HepG2 (cell line): ENCODE measurements at regions not wholly inside any gene's neighbourhood (a gene's known extent, or its start where the extent isn't known, plus 50 kb on each side); places are given as distances from the start of the nearest gene placed in this dataset.

ENCODE experiments used
- ATAC-seq: fragments of 200-7000 bp; cut with Tn5 transposase; 3 replicates; pipeline ENCODE4 v1.9.1; 2020; ENCODE audit warnings: mild to moderate bottlenecking, moderate library complexity
- BruUV-seq: library from RNA; stranded (reverse); fragments of 400-500 nt; replicated peaks from 2 replicates; lab custom pipeline; 2021; lab: Mats Ljungman, UMichigan
- CTCF ChIA-PET: fragments of 300-600 bp; formaldehyde crosslinking; extraction: SDS; loops from one replicate; lab custom pipeline; 2021; ENCODE audit warnings: low total read pairs, inconsistent platforms, low intra/inter-chr PET ratio; lab: Yijun Ruan, JAX
- POLR2A ChIA-PET: fragments of 350-600 bp; sonication (Branson Sonifier 250); formaldehyde crosslinking; loops from one replicate; lab custom pipeline; 2020; ENCODE audit warnings: antibody characterized with exemption, inconsistent platforms; lab: Yijun Ruan, JAX
- DNase-seq: peaks from one replicate; pipeline ENCODE4 v3.0.0-alpha.2; 2015; ENCODE audit warnings: low spot score
- FAIRE-seq: peaks from 3 replicates; lab custom pipeline; 2011; peaks lifted over from hg19 to GRCh38; lab: Jason Lieb, UNC
- H2AFZ ChIP-seq: one replicate; pipeline ENCODE4 v1.6.1; 2011; ENCODE audit warnings: low read length, inconsistent platforms
- H3K27ac ChIP-seq: fragments of 300-600 bp; 3 replicates; pipeline ENCODE4 v1.8.0; 2011; ENCODE audit warnings: mixed run types, mild to moderate bottlenecking, mixed read lengths, low read length, inconsistent platforms; ENCODE audit not compliant: insufficient read depth; ENCODE audit errors: extremely low read length
- H3K27me3 ChIP-seq, 2 experiments: fragments of 200-600 bp in 1 of 2; 2 replicates in 1 of 2; 3 replicates in 1 of 2; pipeline versions ENCODE4 v1.6.0 to v1.8.0; 2011; ENCODE audit warnings: low read length in 2 of 2, mild to moderate bottlenecking in 2 of 2, moderate library complexity in 2 of 2, inconsistent platforms in 1 of 2; ENCODE audit not compliant: insufficient read depth in 2 of 2, control insufficient read depth in 1 of 2
- H3K36me3 ChIP-seq, 2 experiments: fragments of 200-600 bp in 1 of 2; replicated peaks in 1 of 2; 2 replicates in 1 of 2; 3 replicates in 1 of 2; pipeline versions ENCODE4 v1.5.1 to v1.8.0; 2011; ENCODE audit warnings: low read length in 2 of 2, inconsistent platforms in 1 of 2; ENCODE audit not compliant: insufficient read depth in 2 of 2, control insufficient read depth in 1 of 2
- H3K4me1 ChIP-seq: 2 replicates; pipeline ENCODE4 v1.5.1; 2012; ENCODE audit warnings: low read length, inconsistent platforms; ENCODE audit not compliant: insufficient read depth
- H3K4me2 ChIP-seq: 2 replicates; pipeline ENCODE4 v1.6.0; 2011; ENCODE audit warnings: low read depth, low read length, inconsistent platforms
- H3K4me3 ChIP-seq, 3 experiments: fragments of 200-600 bp in 1 of 3; sonication (generic), shearing (Covaris generic) in 1 of 3; replicated peaks in 1 of 3; 2 replicates each; pipeline ENCODE4 v1.5.1; 2011 to 2016; ENCODE audit warnings: low read length in 3 of 3, inconsistent platforms in 2 of 3, low read depth in 2 of 3, mild to moderate bottlenecking in 2 of 3, control low read depth in 1 of 3, mixed read lengths in 1 of 3; ENCODE audit not compliant: insufficient read depth in 1 of 3
- H3K79me2 ChIP-seq: one replicate; pipeline ENCODE4 v1.6.1; 2011; ENCODE audit warnings: low read length, inconsistent platforms; ENCODE audit not compliant: insufficient read depth
- H3K9ac ChIP-seq: 2 replicates; pipeline ENCODE4 v1.6.0; 2011; ENCODE audit warnings: mild to moderate bottlenecking, low read depth, low read length, inconsistent platforms; ENCODE audit not compliant: insufficient read depth
- H3K9me3 ChIP-seq: 2 replicates; pipeline ENCODE4 v1.5.1; 2012; ENCODE audit warnings: mild to moderate bottlenecking, low read length
- H4K20me1 ChIP-seq: 2 replicates; pipeline ENCODE4 v1.6.0; 2011; ENCODE audit warnings: inconsistent platforms, mild to moderate bottlenecking, low read length, moderate library complexity; ENCODE audit not compliant: insufficient read depth
- KLF16 ChIP-seq, 2 experiments: sonication (generic) in 1 of 2; formaldehyde crosslinking in 1 of 2; IDR thresholded peaks; 2 replicates each; pipeline versions ENCODE4 v1.6.1 to v1.8.0; 2016 to 2023; ENCODE audit warnings: missing genetic modification reagents in 2 of 2, missing compliant biosample characterization in 1 of 2
- MAZ ChIP-seq, 2 experiments: sonication (generic) in 1 of 2; formaldehyde crosslinking in 1 of 2; IDR thresholded peaks; 2 replicates each; pipeline versions ENCODE4 v1.5.0 to v1.6.1; 2012 to 2020; ENCODE audit warnings: low read depth in 2 of 2, mild to moderate bottlenecking in 2 of 2, borderline replicate concordance in 1 of 2, improper control_type of control experiment in 1 of 2, low read length in 1 of 2, missing genetic modification reagents in 1 of 2, moderate library complexity in 1 of 2
- ZKSCAN1 ChIP-seq: fragments of 150-350 bp; IDR thresholded peaks from 2 replicates; pipeline ENCODE4 v1.6.1; 2014; ENCODE audit warnings: low read length
- ZNF224 ChIP-seq: sonication (generic); formaldehyde crosslinking; IDR thresholded peaks from 2 replicates; pipeline ENCODE4 v1.5.0; 2020; ENCODE audit warnings: mild to moderate bottlenecking, missing genetic modification reagents
- ZNF383 ChIP-seq: sonication (generic); formaldehyde crosslinking; IDR thresholded peaks from 2 replicates; pipeline ENCODE4 v1.4.0; 2020; ENCODE audit warnings: missing genetic modification reagents, mild to moderate bottlenecking, borderline replicate concordance
- ZNF430 ChIP-seq: sonication (generic); formaldehyde crosslinking; IDR thresholded peaks from 2 replicates; pipeline ENCODE4 v1.9.0; 2021; ENCODE audit warnings: mild to moderate bottlenecking, missing genetic modification reagents
- ZZZ3 ChIP-seq: sonication (generic); formaldehyde crosslinking; IDR thresholded peaks from 2 replicates; pipeline ENCODE4 v1.4.0; 2020; ENCODE audit warnings: missing genetic modification reagents, mild to moderate bottlenecking, borderline replicate concordance
- WGBS: methylation state at CpG from one replicate; pipeline ENCODE4 v1.1.6; 2017; ENCODE audit warnings: low lambda C conversion rate; 5-methylcytosine and 5-hydroxymethylcytosine counted together
- in situ Hi-C: cut with HindIII; loops from 2 replicates; pipeline ENCODE4 v1.10.0; 2017; ENCODE audit warnings: low pct_unique_long_range_greater_than_20kb; ENCODE audit not compliant: extremely low pct_ligation_motif_present
- intact Hi-C: fragments of 100-400 bp; cut with micrococcal nuclease; formaldehyde crosslinking; loops from one replicate; pipeline ENCODE4 v1.10.0; 2022; ENCODE audit not compliant: unreplicated experiment
- TF ChIP-seq, protein P1 (sequence below): sonication (generic); formaldehyde crosslinking; IDR thresholded peaks from 2 replicates; pipeline ENCODE4 v1.4.0; 2020; ENCODE audit warnings: missing genetic modification reagents, mild to moderate bottlenecking, borderline replicate concordance
- TF ChIP-seq, protein P2 (sequence below): sonication (generic); formaldehyde crosslinking; IDR thresholded peaks from 2 replicates; pipeline ENCODE4 v1.5.0; 2020; ENCODE audit warnings: mild to moderate bottlenecking, missing genetic modification reagents
- TF ChIP-seq, protein P3 (sequence below): sonication (generic); formaldehyde crosslinking; IDR thresholded peaks from 2 replicates; pipeline ENCODE4 v1.5.0; 2020; ENCODE audit warnings: mild to moderate bottlenecking, missing genetic modification reagents

DNA sequence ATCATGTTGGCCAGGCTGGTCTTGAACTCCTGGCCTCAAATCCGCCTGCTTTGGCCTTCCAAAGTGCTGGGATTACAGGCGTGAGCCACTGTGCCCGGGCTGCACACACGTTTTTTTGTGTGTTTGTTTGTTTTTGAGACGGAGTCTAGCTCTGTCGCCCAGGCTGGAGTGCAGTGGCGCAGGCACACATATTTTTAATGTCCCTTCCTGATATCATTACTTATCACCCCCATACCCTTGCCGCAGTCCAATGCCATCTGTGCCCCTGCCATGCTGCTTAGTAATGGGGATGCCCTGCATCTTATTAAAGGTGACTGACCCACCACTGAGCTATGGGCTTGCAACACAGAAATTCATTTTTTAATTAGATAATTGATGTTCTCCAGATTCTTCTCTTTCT is 180.7 kb downstream of the TEX36 start (continued):
- TF ChIP-seq, protein P1, sequence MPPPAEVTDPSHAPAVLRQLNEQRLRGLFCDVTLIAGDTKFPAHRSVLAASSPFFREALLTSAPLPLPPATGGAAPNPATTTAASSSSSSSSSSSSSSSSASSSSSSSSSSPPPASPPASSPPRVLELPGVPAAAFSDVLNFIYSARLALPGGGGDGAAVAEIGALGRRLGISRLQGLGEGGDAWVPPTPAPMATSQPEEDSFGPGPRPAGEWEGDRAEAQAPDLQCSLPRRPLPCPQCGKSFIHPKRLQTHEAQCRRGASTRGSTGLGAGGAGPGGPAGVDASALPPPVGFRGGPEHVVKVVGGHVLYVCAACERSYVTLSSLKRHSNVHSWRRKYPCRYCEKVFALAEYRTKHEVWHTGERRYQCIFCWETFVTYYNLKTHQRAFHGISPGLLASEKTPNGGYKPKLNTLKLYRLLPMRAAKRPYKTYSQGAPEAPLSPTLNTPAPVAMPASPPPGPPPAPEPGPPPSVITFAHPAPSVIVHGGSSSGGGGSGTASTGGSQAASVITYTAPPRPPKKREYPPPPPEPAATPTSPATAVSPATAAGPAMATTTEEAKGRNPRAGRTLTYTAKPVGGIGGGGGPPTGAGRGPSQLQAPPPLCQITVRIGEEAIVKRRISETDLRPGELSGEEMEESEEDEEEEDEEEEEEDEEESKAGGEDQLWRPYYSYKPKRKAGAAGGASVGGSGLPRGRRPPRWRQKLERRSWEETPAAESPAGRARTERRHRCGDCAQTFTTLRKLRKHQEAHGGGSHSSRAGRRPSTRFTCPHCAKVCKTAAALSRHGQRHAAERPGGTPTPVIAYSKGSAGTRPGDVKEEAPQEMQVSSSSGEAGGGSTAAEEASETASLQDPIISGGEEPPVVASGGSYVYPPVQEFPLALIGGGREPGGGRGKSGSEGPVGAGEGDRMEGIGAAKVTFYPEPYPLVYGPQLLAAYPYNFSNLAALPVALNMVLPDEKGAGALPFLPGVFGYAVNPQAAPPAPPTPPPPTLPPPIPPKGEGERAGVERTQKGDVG (CRISPR knock-in tag): no peak

DNA sequence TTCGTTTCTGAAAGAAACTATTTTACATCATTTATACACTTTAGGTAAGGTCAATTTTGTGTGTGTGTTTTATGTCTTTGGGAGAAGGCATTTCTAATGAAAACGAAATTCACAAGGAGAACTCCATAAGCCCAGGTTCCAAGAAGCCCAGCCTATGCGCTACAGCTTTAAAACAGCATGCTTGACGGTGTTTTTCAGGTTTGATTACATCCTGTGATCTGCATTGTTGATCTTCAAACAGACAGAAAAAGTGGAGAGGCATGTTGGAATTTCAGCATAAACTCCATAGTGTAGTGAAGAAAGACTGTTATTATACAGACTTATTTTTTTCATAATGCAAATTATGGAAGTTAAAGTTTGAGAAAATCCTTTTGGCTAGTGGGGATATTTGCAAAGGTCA is 187.6 kb downstream of the TEX36 start:
- CTCF ChIA-PET: no interaction called here

More for the DNA sequence above, 187.6 kb downstream of the TEX36 start:
- ATAC-seq (no peak), FAIRE-seq (no peak), DNase-seq (no peak)
- Histone ChIP-seq H3K4me1 (no peaks in the 10 kb centered on the region), H2AFZ (no peak overlapping the region), H4K20me1 (no peaks in the 10 kb centered on the region), H3K4me2 (no peak overlapping the region), H3K9ac (no peak overlapping the region), H3K27ac (no peak overlapping the region), H3K9me3 (no peaks in the 10 kb centered on the region), H3K79me2 (no peaks in the 10 kb centered on the region), H3K4me3 (no peak overlapping the region), H3K27me3 (peaks cover 1 to 16% of the 10 kb centered on the region in 2 experiments; a peak in 1 of 5 replicates), H3K36me3 (no peaks in the 10 kb centered on the region)
- intact Hi-C loops: no loop called here
- in situ Hi-C loops: no loop called here
- POLR2A ChIA-PET: no interaction called here
- no TSS peak for BruUV-seq
- WGBS: 27% methylated on average over 4 of the region's 4 CpGs
- TF ChIP-seq MAZ (IDR thresholded peaks at IDR 0.05; ENCODE audit: borderline replicate concordance, low read depth, low read length) (no peak), MAZ (CRISPR knock-in tag; IDR thresholded peaks at IDR 0.05; ENCODE audit: low read depth) (no peak), ZZZ3 (no peak), ZKSCAN1 (no peak), ZNF224 (CRISPR knock-in tag) (no peak), KLF16 (CRISPR knock-in tag; IDR thresholded peaks at IDR 0.05) (no peak), ZNF383 (CRISPR knock-in tag) (no peak), ZNF430 (CRISPR knock-in tag) (no peak)
- TF ChIP-seq, protein P2, sequence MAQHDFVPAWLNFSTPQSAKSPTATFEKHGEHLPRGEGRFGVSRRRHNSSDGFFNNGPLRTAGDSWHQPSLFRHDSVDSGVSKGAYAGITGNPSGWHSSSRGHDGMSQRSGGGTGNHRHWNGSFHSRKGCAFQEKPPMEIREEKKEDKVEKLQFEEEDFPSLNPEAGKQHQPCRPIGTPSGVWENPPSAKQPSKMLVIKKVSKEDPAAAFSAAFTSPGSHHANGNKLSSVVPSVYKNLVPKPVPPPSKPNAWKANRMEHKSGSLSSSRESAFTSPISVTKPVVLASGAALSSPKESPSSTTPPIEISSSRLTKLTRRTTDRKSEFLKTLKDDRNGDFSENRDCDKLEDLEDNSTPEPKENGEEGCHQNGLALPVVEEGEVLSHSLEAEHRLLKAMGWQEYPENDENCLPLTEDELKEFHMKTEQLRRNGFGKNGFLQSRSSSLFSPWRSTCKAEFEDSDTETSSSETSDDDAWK (CRISPR knock-in tag): no peak
- TF ChIP-seq, protein P3, sequence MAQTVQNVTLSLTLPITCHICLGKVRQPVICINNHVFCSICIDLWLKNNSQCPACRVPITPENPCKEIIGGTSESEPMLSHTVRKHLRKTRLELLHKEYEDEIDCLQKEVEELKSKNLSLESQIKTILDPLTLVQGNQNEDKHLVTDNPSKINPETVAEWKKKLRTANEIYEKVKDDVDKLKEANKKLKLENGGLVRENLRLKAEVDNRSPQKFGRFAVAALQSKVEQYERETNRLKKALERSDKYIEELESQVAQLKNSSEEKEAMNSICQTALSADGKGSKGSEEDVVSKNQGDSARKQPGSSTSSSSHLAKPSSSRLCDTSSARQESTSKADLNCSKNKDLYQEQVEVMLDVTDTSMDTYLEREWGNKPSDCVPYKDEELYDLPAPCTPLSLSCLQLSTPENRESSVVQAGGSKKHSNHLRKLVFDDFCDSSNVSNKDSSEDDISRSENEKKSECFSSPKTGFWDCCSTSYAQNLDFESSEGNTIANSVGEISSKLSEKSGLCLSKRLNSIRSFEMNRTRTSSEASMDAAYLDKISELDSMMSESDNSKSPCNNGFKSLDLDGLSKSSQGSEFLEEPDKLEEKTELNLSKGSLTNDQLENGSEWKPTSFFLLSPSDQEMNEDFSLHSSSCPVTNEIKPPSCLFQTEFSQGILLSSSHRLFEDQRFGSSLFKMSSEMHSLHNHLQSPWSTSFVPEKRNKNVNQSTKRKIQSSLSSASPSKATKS: no peak
